RCC 7860 (cell line): ENCODE measurements at regions not wholly inside any gene's neighbourhood (a gene's known extent, or its start where the extent isn't known, plus 50 kb on each side); places are given as distances from the start of the nearest gene placed in this dataset.
A peak's percentile ranks its signal among the peaks of the same experiment; 100 is the strongest.

Experiments
- DNase-seq: peaks from one replicate; pipeline ENCODE4 v3.0.0-alpha.2; 2015; ENCODE audit warnings: low spot score
- FAIRE-seq: peaks from 2 replicates; lab custom pipeline; 2012; peaks lifted over from hg19 to GRCh38; lab: Jason Lieb, UNC

GRCh38 chr15:38878926-38879325 is 314.3 kb upstream of the RASGRP1 start:
- DNase-seq: no peak
- FAIRE-seq: no peak

GRCh38 chr15:38879909-38880471 is 315.4 kb upstream of the RASGRP1 start:
- no peak for DNase-seq
- FAIRE-seq: no peak

GRCh38 chr15:38882221-38882620 is 317.6 kb upstream of the RASGRP1 start:
- FAIRE-seq (no peak), DNase-seq (no peak)

- FAIRE-seq (peak; percentile 77), DNase-seq (peak; percentile 63)
Observed at GRCh38 chr15:38883987-38884386, 319.4 kb upstream of the RASGRP1 start.

- FAIRE-seq (no peak), DNase-seq (peak; percentile 44)
Observed at GRCh38 chr15:38885001-38885400, 320.4 kb upstream of the RASGRP1 start.

- no peak for FAIRE-seq
- DNase-seq: no peak
Observed at GRCh38 chr15:38885471-38885952, 320.9 kb upstream of the RASGRP1 start.

- DNase-seq: peak; percentile 77
- peak; percentile 78 for FAIRE-seq
Observed at GRCh38 chr15:38886315-38887163, 321.9 kb upstream of the RASGRP1 start.

GRCh38 chr15:38888701-38889221 is 324.1 kb upstream of the RASGRP1 start:
- FAIRE-seq (no peak), DNase-seq (no peak)

- FAIRE-seq (no peak), DNase-seq (no peak)
Observed at GRCh38 chr15:38890194-38890593, 325.6 kb upstream of the RASGRP1 start.

GRCh38 chr15:38893925-38894242 is 329.3 kb upstream of the RASGRP1 start:
- no peak for DNase-seq
- no peak for FAIRE-seq

- peak; percentile 99 for DNase-seq
- FAIRE-seq: peak; percentile 99
Observed at GRCh38 chr15:38894243-38894948, 329.8 kb upstream of the RASGRP1 start.

- DNase-seq (peak; percentile 72), FAIRE-seq (peak; percentile 84)
Observed at GRCh38 chr15:38895326-38896255, 331.0 kb upstream of the RASGRP1 start.

GRCh38 chr15:38896647-38897046 is 332.0 kb upstream of the RASGRP1 start:
- no peak for FAIRE-seq
- no peak for DNase-seq

GRCh38 chr15:38897551-38897950 is 332.9 kb upstream of the RASGRP1 start:
- no peak for FAIRE-seq
- DNase-seq: no peak

GRCh38 chr15:38898236-38898635 is 333.6 kb upstream of the RASGRP1 start:
- FAIRE-seq (no peak), DNase-seq (no peak)

- no peak for DNase-seq
Observed at GRCh38 chr15:38899300-38899699, 334.7 kb upstream of the RASGRP1 start.

GRCh38 chr15:38904298-38904697 is 339.7 kb upstream of the RASGRP1 start:
- no peak for FAIRE-seq

More at GRCh38 chr15:38899300-38899699, 334.7 kb upstream of the RASGRP1 start:
- FAIRE-seq: no peak

GRCh38 chr15:38905632-38906031 is 341.0 kb upstream of the RASGRP1 start:
- no peak for DNase-seq
- no peak for FAIRE-seq

More at GRCh38 chr15:38904298-38904697, 339.7 kb upstream of the RASGRP1 start:
- no peak for DNase-seq

- DNase-seq (no peak), FAIRE-seq (no peak)
Observed at GRCh38 chr15:38920966-38921365, 356.4 kb upstream of the RASGRP1 start.

GRCh38 chr15:38921471-38921870 is 356.9 kb upstream of the RASGRP1 start:
- FAIRE-seq (no peak), DNase-seq (no peak)
